ENCODE measurements at regions not wholly inside any gene's neighbourhood (a gene's known extent, or its start where the extent isn't known, plus 50 kb on each side); places are given as distances from the start of the nearest gene placed in this dataset.

DNA sequence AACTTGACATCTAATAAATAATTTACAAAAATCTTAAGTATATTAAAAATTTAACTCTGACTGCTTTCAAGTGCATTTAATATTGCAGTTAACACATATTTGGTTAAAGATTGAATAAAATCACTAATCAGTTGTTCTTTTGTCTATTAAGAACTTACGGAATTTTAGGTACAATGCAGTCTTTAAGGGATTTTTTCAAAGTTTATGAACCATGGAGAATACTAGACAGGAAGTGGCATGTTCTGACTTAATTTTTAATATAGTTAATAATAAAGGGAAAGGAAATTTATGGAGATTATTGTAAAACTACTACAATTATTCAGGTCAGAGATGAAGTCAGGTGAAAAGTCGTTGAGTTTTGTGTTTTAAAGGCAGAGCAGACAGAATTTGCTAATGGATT, 240.9 kb downstream of the CALCRL start:
- intact Hi-C loops (cut with DNase I): no loop called here
- H3K27me3 ChIP-seq: no peaks in the 10 kb centered on the region
- H3K27ac ChIP-seq: no peak overlapping the region
- no peaks in the 10 kb centered on the region for H3K4me1 ChIP-seq
- no peaks in the 10 kb centered on the region for H3K36me3 ChIP-seq
- TF ChIP-seq, protein P1, sequence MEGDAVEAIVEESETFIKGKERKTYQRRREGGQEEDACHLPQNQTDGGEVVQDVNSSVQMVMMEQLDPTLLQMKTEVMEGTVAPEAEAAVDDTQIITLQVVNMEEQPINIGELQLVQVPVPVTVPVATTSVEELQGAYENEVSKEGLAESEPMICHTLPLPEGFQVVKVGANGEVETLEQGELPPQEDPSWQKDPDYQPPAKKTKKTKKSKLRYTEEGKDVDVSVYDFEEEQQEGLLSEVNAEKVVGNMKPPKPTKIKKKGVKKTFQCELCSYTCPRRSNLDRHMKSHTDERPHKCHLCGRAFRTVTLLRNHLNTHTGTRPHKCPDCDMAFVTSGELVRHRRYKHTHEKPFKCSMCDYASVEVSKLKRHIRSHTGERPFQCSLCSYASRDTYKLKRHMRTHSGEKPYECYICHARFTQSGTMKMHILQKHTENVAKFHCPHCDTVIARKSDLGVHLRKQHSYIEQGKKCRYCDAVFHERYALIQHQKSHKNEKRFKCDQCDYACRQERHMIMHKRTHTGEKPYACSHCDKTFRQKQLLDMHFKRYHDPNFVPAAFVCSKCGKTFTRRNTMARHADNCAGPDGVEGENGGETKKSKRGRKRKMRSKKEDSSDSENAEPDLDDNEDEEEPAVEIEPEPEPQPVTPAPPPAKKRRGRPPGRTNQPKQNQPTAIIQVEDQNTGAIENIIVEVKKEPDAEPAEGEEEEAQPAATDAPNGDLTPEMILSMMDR (IDR thresholded peaks at IDR 0.05): no peak
- peaks cover 0 to 2% of the 10 kb centered on the region in 2 donors for H3K9me3 ChIP-seq
- no peak for DNase-seq (ENCODE audit: low spot score in 2 of 2)
- H3K4me3 ChIP-seq: no peak overlapping the region

GRCh38 chr2:187206471-187206870, 241.6 kb downstream of the CALCRL start:
- no peak for DNase-seq (ENCODE audit: low spot score in 2 of 2)
- TF ChIP-seq, protein P1 (IDR thresholded peaks at IDR 0.05): no peak
- no peaks in the 10 kb centered on the region for H3K27me3 ChIP-seq
- H3K4me1 ChIP-seq: no peaks in the 10 kb centered on the region
- no peak overlapping the region for H3K4me3 ChIP-seq
- intact Hi-C loops (cut with DNase I): no loop called here
- H3K27ac ChIP-seq: no peak overlapping the region
- no peaks in the 10 kb centered on the region for H3K9me3 ChIP-seq
- no peaks in the 10 kb centered on the region for H3K36me3 ChIP-seq

DNA sequence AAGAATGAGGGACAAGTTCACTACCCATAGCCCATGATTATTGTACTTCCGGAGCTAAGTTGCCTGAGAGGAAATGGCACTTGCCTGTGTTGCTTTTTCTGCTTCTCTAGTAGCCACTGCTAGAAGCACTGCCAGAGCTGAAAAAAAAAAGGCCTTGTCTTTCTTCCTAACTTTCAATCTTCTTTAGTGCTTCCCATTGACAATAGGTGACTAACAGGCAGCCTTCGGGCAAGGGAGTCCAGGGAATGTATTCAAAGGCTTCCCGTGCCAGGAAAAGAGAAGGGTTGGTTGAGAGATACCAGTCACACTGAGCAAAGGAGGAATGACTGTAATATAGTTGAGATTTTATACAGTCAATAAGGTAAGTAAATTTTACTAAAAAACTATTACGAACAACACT, 242.0 kb downstream of the CALCRL start:
- no peak overlapping the region for H3K4me3 ChIP-seq

DNA sequence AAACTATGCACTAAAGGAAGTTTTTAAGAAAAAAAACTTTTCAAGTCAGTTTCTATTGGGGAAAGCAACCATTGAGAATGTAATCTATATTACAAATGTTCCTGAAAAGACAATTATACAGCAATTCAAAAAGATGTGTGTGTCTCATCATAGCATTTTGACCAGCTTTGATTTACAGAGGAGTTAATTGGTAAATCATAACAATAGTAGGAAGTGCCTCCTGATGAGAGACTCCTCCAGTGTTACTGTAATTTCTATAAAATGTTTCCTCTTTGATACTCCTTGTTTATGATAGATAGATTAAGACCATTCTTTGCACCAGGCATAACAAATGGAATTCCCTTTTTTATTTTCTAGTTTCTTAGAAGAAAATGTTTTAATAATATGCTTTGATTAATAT, 249.9 kb downstream of the CALCRL start:
- no peak for DNase-seq (ENCODE audit: low spot score in 2 of 2)
- no peak overlapping the region for H3K4me3 ChIP-seq
- H3K9me3 ChIP-seq: no peaks in the 10 kb centered on the region
- TF ChIP-seq, protein P1 (IDR thresholded peaks at IDR 0.05): no peak
- intact Hi-C loops (cut with DNase I): no loop called here
- H3K27ac ChIP-seq: no peak overlapping the region
- H3K4me1 ChIP-seq: no peaks in the 10 kb centered on the region
- no peaks in the 10 kb centered on the region for H3K36me3 ChIP-seq
- H3K27me3 ChIP-seq: no peaks in the 10 kb centered on the region

More for the DNA sequence above, 242.0 kb downstream of the CALCRL start:
- Histone ChIP-seq H3K9me3 (no peaks in the 10 kb centered on the region), H3K4me1 (no peaks in the 10 kb centered on the region), H3K27ac (no peak overlapping the region), H3K27me3 (no peaks in the 10 kb centered on the region), H3K36me3 (no peaks in the 10 kb centered on the region)
- intact Hi-C loops (cut with DNase I): no loop called here
- TF ChIP-seq, protein P1 (IDR thresholded peaks at IDR 0.05): no peak
- no peak for DNase-seq (ENCODE audit: low spot score in 2 of 2)

GRCh38 chr2:187194049-187194448, 254.0 kb downstream of the CALCRL start:
- no peaks in the 10 kb centered on the region for H3K9me3 ChIP-seq
- intact Hi-C loops (cut with DNase I): no loop called here

More at GRCh38 chr2:187194049-187194448, 254.0 kb downstream of the CALCRL start:
- TF ChIP-seq, protein P1 (IDR thresholded peaks at IDR 0.05): no peak
- no peak for DNase-seq (ENCODE audit: low spot score in 2 of 2)
- Histone ChIP-seq H3K36me3 (no peaks in the 10 kb centered on the region), H3K4me3 (no peak overlapping the region), H3K4me1 (no peaks in the 10 kb centered on the region), H3K27me3 (no peaks in the 10 kb centered on the region), H3K27ac (no peak overlapping the region)
